Panc1 (cell line): ENCODE measurements at regions not wholly inside any gene's neighbourhood (a gene's known extent, or its start where the extent isn't known, plus 50 kb on each side); places are given as distances from the start of the nearest gene placed in this dataset.

ENCODE experiments used
- CTCF ChIP-seq: fragments of 450-650 bp; IDR thresholded peaks from 2 replicates; pipeline ENCODE4 v1.5.1; 2017; ENCODE audit warnings: mild to moderate bottlenecking
- POLR2AphosphoS5 ChIP-seq: IDR thresholded peaks from 2 replicates; pipeline ENCODE4 v1.6.1; 2012; ENCODE audit warnings: mild to moderate bottlenecking, low read depth, low read length, moderate library complexity
- REST ChIP-seq, 2 experiments: IDR thresholded peaks; 2 replicates each; pipeline ENCODE4 v1.6.1; 2011 to 2012; ENCODE audit warnings: low read depth in 2 of 2, control low read depth in 1 of 2, low read length in 1 of 2, mild to moderate bottlenecking in 1 of 2, moderate library complexity in 1 of 2; ENCODE audit not compliant: insufficient read depth in 1 of 2
- SIN3A ChIP-seq: IDR thresholded peaks from 2 replicates; pipeline ENCODE4 v1.6.1; 2012; ENCODE audit warnings: low read depth, mild to moderate bottlenecking, low read length, moderate library complexity, borderline replicate concordance; ENCODE audit not compliant: insufficient read depth
- TCF7L2 ChIP-seq: IDR thresholded peaks from 2 replicates; pipeline ENCODE4 v1.6.1; 2011; ENCODE audit warnings: mild to moderate bottlenecking, low read depth, low read length, inconsistent platforms

GRCh38 chr3:102063572-102063971, 214.3 kb downstream of the NFKBIZ start:
- TF ChIP-seq CTCF = no peak
- no peak for TF ChIP-seq TCF7L2
- TF ChIP-seq POLR2AphosphoS5 = no peak
- TF ChIP-seq SIN3A = no peak
- no peak for TF ChIP-seq REST (IDR thresholded peaks at IDR 0.05; ENCODE audit: insufficient read depth in 1 of 2, low read depth in 2 of 2, low read length in 1 of 2)
